HCT116 (cell line): ENCODE measurements at regions not wholly inside any gene's neighbourhood (a gene's known extent, or its start where the extent isn't known, plus 50 kb on each side); places are given as distances from the start of the nearest gene placed in this dataset.

Experiments
- ATAC-seq: fragments of 200-7000 bp; cut with Tn5 transposase; 2 replicates; pipeline ENCODE4 v1.9.1; 2020; ENCODE audit warnings: mild to moderate bottlenecking, moderate library complexity
- BruUV-seq: library from RNA; stranded (reverse); fragments of 400-500 nt; replicated peaks from 2 replicates; lab custom pipeline; 2021; lab: Mats Ljungman, UMichigan
- CTCF ChIA-PET: fragments of 300-600 bp; sonication (Branson Sonifier 250); formaldehyde crosslinking; loops from one replicate; lab custom pipeline; 2021; ENCODE audit warnings: antibody characterized with exemption; lab: Charles Lee
- POLR2A ChIA-PET: fragments of 300-600, 350-600 bp; sonication (Branson Sonifier 250); formaldehyde crosslinking; loops from one replicate; lab custom pipeline; 2021; ENCODE audit warnings: antibody characterized with exemption; lab: Charles Lee
- RAD21 ChIA-PET, 2 experiments: fragments of 300-600 bp; sonication (Branson Sonifier 250); formaldehyde crosslinking; loops; one replicate each; lab custom pipeline; 2023; ENCODE audit warnings: low total read pairs in 2 of 2; ENCODE audit not compliant: uncharacterized antibody in 2 of 2, unreplicated experiment in 2 of 2, low non-redundant PET in 1 of 2; lab: Charles Lee
- DNase-seq: peaks from one replicate; pipeline ENCODE4 v3.0.0-alpha.2; 2010; ENCODE audit warnings: low read depth, low spot score
- H2AFZ ChIP-seq: fragments of 200-600 bp; shearing (Covaris generic), sonication (generic); 2 replicates; pipeline ENCODE4 v1.6.1; 2017; ENCODE audit warnings: low read depth, mixed run types, mixed read lengths, antibody characterized with exemption, low read length; ENCODE audit not compliant: poor library complexity, severe bottlenecking
- H3K27ac ChIP-seq: 2 replicates; pipeline ENCODE4 v1.5.1; 2012; ENCODE audit warnings: low read depth, low read length
- H3K27me3 ChIP-seq: fragments of 200-600 bp; sonication (generic); 2 replicates; pipeline ENCODE4 v1.6.1; 2016; ENCODE audit warnings: mixed run types, low read length, mixed read lengths; ENCODE audit not compliant: insufficient read depth
- H3K36me3 ChIP-seq, 2 experiments: fragments of 200-500 bp in 1 of 2; fragments of 200-600 bp in 1 of 2; sonication (Bioruptor generic) in 1 of 2; sonication (generic) in 1 of 2; 2 replicates each; pipeline versions ENCODE4 v1.5.1 to v1.6.1; 2014 to 2016; ENCODE audit warnings: low read length in 2 of 2, inconsistent platforms in 1 of 2, mixed read lengths in 1 of 2, mixed run types in 1 of 2; ENCODE audit not compliant: insufficient read depth in 2 of 2, control insufficient read depth in 1 of 2
- H3K4me1 ChIP-seq, 2 experiments: fragments of 200-600 bp in 1 of 2; sonication (generic) in 1 of 2; 2 replicates each; pipeline versions ENCODE4 v1.5.1 to v1.6.1; 2012 to 2017; ENCODE audit warnings: low read length in 2 of 2, inconsistent platforms in 1 of 2, mild to moderate bottlenecking in 1 of 2, mixed read lengths in 1 of 2, mixed run types in 1 of 2, moderate library complexity in 1 of 2; ENCODE audit not compliant: insufficient read depth in 2 of 2, control insufficient read depth in 1 of 2
- H3K4me2 ChIP-seq: fragments of 200-600 bp; sonication (generic); 2 replicates; pipeline ENCODE4 v1.6.1; 2017; ENCODE audit warnings: mixed run types, low read length, mixed read lengths
- H3K4me3 ChIP-seq, 2 experiments: fragments of 200-600 bp in 1 of 2; sonication (generic) in 1 of 2; replicated peaks in 1 of 2; 2 replicates each; pipeline ENCODE4 v1.5.1; 2011 to 2016; ENCODE audit warnings: low read length in 2 of 2, control low read depth in 1 of 2, low read depth in 1 of 2, mild to moderate bottlenecking in 1 of 2, mixed read lengths in 1 of 2, mixed run types in 1 of 2
- H3K79me2 ChIP-seq: fragments of 200-600 bp; sonication (generic); 2 replicates; pipeline ENCODE4 v1.6.1; 2017; ENCODE audit warnings: mild to moderate bottlenecking, mixed run types, low read length, moderate library complexity, mixed read lengths; ENCODE audit not compliant: insufficient read depth
- H3K9ac ChIP-seq: fragments of 200-600 bp; sonication (generic); 2 replicates; pipeline ENCODE4 v1.6.1; 2016; ENCODE audit warnings: low read length, mixed read lengths
- H3K9me2 ChIP-seq: fragments of 200-600 bp; sonication (generic), shearing (Covaris generic); 2 replicates; pipeline ENCODE4 v1.6.1; 2017; ENCODE audit warnings: mixed run types, mild to moderate bottlenecking, moderate library complexity; ENCODE audit not compliant: insufficient read depth
- H3K9me3 ChIP-seq, 2 experiments: fragments of 200-500 bp in 1 of 2; fragments of 200-600 bp in 1 of 2; sonication (Bioruptor generic) in 1 of 2; sonication (generic) in 1 of 2; 2 replicates each; pipeline ENCODE4 v1.6.1; 2014 to 2017; ENCODE audit warnings: low read length in 2 of 2, mixed read lengths in 2 of 2, inconsistent platforms in 1 of 2, low read depth in 1 of 2, mild to moderate bottlenecking in 1 of 2, mixed run types in 1 of 2, moderate library complexity in 1 of 2; ENCODE audit not compliant: control insufficient read depth in 1 of 2, insufficient read depth in 1 of 2
- H4K20me1 ChIP-seq: fragments of 200-600 bp; sonication (generic), shearing (Covaris generic); 2 replicates; pipeline ENCODE4 v1.6.1; 2017; ENCODE audit warnings: mixed run types, mild to moderate bottlenecking, moderate library complexity; ENCODE audit not compliant: insufficient read depth
- CEBPB ChIP-seq: IDR thresholded peaks from 2 replicates; pipeline ENCODE4 v1.6.1; 2012; ENCODE audit warnings: low read depth
- EGR1 ChIP-seq: IDR thresholded peaks from 2 replicates; pipeline ENCODE4 v1.6.1; 2012; ENCODE audit warnings: low read depth
- EZH2 ChIP-seq: fragments of 200-600 bp; sonication (generic); IDR thresholded peaks from 2 replicates; pipeline ENCODE4 v1.6.1; 2017; ENCODE audit warnings: antibody characterized with exemption, mixed run types
- EZH2phosphoT487 ChIP-seq: fragments of 200-600 bp; IDR thresholded peaks from 2 replicates; pipeline ENCODE4 v1.6.1; 2018; ENCODE audit warnings: antibody characterized with exemption, borderline replicate concordance
- JUND ChIP-seq: IDR thresholded peaks from 2 replicates; pipeline ENCODE4 v1.6.1; 2012
- POLR2AphosphoS5 ChIP-seq: IDR thresholded peaks from 2 replicates; pipeline ENCODE4 v1.6.1; 2011; ENCODE audit warnings: mild to moderate bottlenecking, low read depth, low read length, moderate library complexity
- ZBTB33 ChIP-seq: IDR thresholded peaks from 2 replicates; pipeline ENCODE4 v1.6.1; 2011; ENCODE audit warnings: mild to moderate bottlenecking, low read length, moderate library complexity; ENCODE audit not compliant: insufficient replicate concordance; ENCODE audit errors: extremely low read depth
- intact Hi-C: fragments of 100-400 bp; cut with micrococcal nuclease; formaldehyde crosslinking; loops from 2 replicates; pipeline ENCODE4 v1.10.0; 2022
- TF ChIP-seq, protein P1 (sequence below): IDR thresholded peaks from 2 replicates; pipeline ENCODE4 v1.6.1; 2012; ENCODE audit warnings: low read depth
- TF ChIP-seq, protein P2 (sequence below), 3 experiments: fragments of 200-600 bp in 1 of 3; sonication (generic) in 1 of 3; IDR thresholded peaks in 2 of 3; conservative IDR thresholded peaks in 1 of 3; 2 replicates each; pipeline ENCODE4 v1.5.1; 2012 to 2017; ENCODE audit warnings: low read depth in 2 of 3, low read length in 2 of 3, antibody characterized with exemption in 1 of 3, borderline replicate concordance in 1 of 3, control low read depth in 1 of 3, mild to moderate bottlenecking in 1 of 3, mixed read lengths in 1 of 3, mixed run types in 1 of 3, moderate library complexity in 1 of 3; ENCODE audit not compliant: insufficient read depth in 1 of 3

DNA sequence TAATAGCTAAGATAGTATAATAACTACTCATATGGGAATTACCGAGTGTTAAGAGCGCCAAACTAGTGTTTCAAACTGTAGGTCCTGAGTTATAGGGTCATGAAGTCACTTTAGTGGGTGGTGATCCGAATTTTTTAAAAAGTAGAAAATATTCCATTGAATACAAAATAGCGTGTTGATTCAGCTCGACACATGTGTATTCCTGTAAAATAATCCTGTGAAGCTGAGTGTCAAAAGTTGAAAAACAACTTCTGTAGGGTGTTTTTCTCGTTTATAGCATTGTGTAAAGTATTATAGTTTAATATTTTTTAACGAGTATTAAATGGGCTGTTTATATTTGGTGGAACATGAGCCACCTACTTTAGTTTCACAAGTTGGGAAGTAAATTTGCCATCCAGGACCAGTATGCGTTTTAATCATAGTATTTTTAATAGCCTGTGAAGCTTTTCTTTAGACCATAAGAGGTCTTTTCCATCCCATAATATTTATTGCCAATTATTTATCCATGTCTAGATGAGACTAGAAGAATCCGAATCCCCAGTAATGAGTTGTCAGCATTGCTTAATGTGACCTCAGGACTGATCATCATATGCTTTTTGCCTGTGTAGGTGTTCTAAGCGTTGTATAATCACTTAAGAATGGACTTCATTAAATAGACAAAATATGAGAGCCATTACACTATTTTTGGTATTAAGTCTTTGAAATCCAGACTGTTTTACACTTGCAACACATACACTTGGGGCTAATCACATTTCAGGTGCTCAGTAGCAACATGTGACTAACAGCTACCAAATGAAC is 84.1 kb downstream of the PTPDC1 start:
- intact Hi-C loops, result loop anchor here (5.0 kb wide), 1 partner anchor 71 kb away; no protein-coding TSS in a partner anchor
- Histone ChIP-seq H3K9ac (peak overlapping the region; percentile 87), H3K4me1 (peaks cover 8 to 24% of the 10 kb centered on the region in 2 experiments), H3K79me2 (peaks cover 66% of the 10 kb centered on the region), H3K27me3 (no peaks in the 10 kb centered on the region), H3K27ac (no peak overlapping the region), H3K9me2 (no peaks in the 10 kb centered on the region), H3K9me3 (no peaks in the 10 kb centered on the region), H3K36me3 (peaks cover 2 to 16% of the 10 kb centered on the region in 2 experiments; a peak in 2 of 4 replicates), H3K4me2 (peak overlapping the region; percentile 80), H4K20me1 (peaks cover 48% of the 10 kb centered on the region), H3K4me3 (peak overlapping the region; percentile 74 to 79), H2AFZ (no peak overlapping the region)
- BruUV-seq, result no TSS peak
- RAD21 ChIA-PET, result interaction anchor here in 1 of 2 experiments (0.6 kb wide), 1 partner anchor 17 kb away, joined by 3 read pairs; no protein-coding TSS in a partner anchor
- POLR2A ChIA-PET, result interaction anchor here (1.0 kb wide), 1 partner anchor 83 kb away, joined by 3 read pairs; no protein-coding TSS in a partner anchor
- DNase-seq, result no peak
- ATAC-seq, result no peak
- TF ChIP-seq, protein P1, sequence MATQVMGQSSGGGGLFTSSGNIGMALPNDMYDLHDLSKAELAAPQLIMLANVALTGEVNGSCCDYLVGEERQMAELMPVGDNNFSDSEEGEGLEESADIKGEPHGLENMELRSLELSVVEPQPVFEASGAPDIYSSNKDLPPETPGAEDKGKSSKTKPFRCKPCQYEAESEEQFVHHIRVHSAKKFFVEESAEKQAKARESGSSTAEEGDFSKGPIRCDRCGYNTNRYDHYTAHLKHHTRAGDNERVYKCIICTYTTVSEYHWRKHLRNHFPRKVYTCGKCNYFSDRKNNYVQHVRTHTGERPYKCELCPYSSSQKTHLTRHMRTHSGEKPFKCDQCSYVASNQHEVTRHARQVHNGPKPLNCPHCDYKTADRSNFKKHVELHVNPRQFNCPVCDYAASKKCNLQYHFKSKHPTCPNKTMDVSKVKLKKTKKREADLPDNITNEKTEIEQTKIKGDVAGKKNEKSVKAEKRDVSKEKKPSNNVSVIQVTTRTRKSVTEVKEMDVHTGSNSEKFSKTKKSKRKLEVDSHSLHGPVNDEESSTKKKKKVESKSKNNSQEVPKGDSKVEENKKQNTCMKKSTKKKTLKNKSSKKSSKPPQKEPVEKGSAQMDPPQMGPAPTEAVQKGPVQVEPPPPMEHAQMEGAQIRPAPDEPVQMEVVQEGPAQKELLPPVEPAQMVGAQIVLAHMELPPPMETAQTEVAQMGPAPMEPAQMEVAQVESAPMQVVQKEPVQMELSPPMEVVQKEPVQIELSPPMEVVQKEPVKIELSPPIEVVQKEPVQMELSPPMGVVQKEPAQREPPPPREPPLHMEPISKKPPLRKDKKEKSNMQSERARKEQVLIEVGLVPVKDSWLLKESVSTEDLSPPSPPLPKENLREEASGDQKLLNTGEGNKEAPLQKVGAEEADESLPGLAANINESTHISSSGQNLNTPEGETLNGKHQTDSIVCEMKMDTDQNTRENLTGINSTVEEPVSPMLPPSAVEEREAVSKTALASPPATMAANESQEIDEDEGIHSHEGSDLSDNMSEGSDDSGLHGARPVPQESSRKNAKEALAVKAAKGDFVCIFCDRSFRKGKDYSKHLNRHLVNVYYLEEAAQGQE, result no peak
- no peak for TF ChIP-seq CEBPB
- TF ChIP-seq JUND, result no peak
- no peak for TF ChIP-seq EZH2phosphoT487
- TF ChIP-seq, protein P2, sequence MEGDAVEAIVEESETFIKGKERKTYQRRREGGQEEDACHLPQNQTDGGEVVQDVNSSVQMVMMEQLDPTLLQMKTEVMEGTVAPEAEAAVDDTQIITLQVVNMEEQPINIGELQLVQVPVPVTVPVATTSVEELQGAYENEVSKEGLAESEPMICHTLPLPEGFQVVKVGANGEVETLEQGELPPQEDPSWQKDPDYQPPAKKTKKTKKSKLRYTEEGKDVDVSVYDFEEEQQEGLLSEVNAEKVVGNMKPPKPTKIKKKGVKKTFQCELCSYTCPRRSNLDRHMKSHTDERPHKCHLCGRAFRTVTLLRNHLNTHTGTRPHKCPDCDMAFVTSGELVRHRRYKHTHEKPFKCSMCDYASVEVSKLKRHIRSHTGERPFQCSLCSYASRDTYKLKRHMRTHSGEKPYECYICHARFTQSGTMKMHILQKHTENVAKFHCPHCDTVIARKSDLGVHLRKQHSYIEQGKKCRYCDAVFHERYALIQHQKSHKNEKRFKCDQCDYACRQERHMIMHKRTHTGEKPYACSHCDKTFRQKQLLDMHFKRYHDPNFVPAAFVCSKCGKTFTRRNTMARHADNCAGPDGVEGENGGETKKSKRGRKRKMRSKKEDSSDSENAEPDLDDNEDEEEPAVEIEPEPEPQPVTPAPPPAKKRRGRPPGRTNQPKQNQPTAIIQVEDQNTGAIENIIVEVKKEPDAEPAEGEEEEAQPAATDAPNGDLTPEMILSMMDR (IDR thresholded peaks at IDR 0.05 in 2 of 3, conservative IDR thresholded peaks at IDR 0.05 in 1 of 3; ENCODE audit: borderline replicate concordance in 1 of 3, insufficient read depth in 1 of 3, low read depth in 2 of 3, low read length in 2 of 3), result no peak
- no peak for TF ChIP-seq EGR1
- TF ChIP-seq EZH2, result no peak
- TF ChIP-seq ZBTB33, result no peak
- no peak for TF ChIP-seq POLR2AphosphoS5
- CTCF ChIA-PET, result interaction anchor here (0.6 to 1.3 kb wide), 2 partner anchors 155 to 1054 kb away, joined by 3 to 5 read pairs; no protein-coding TSS in a partner anchor
